Calu3 (cell line): ENCODE measurements at regions not wholly inside any gene's neighbourhood (a gene's known extent, or its start where the extent isn't known, plus 50 kb on each side); places are given as distances from the start of the nearest gene placed in this dataset.

Source experiments
- BruUV-seq: library from RNA; stranded (reverse); fragments of 400-500 nt; replicated peaks from 2 replicates; lab custom pipeline; 2021; lab: Mats Ljungman, UMichigan
- CTCF ChIA-PET: fragments of 300-600 bp; sonication (Branson Sonifier 250); formaldehyde crosslinking; loops from one replicate; lab custom pipeline; 2022; ENCODE audit warnings: antibody characterized with exemption; lab: Charles Lee
- DNase-seq: peaks from one replicate; pipeline ENCODE4 v3.0.0; 2022
- H3K27ac Mint-ChIP-seq: one replicate; pipeline ENCODE4 v1.8.0; 2022; ENCODE audit warnings: mixed read lengths; ENCODE audit not compliant: unreplicated experiment
- H3K27me3 Mint-ChIP-seq: one replicate; pipeline ENCODE4 v1.8.0; 2022; ENCODE audit warnings: mixed read lengths; ENCODE audit not compliant: unreplicated experiment
- H3K36me3 Mint-ChIP-seq: one replicate; pipeline ENCODE4 v1.8.0; 2022; ENCODE audit warnings: mild to moderate bottlenecking, moderate library complexity, mixed read lengths; ENCODE audit not compliant: insufficient read depth, unreplicated experiment
- H3K4me1 Mint-ChIP-seq: one replicate; pipeline ENCODE4 v1.8.0; 2022; ENCODE audit warnings: mild to moderate bottlenecking, low read depth, mixed read lengths; ENCODE audit not compliant: unreplicated experiment
- H3K4me3 Mint-ChIP-seq: one replicate; pipeline ENCODE4 v1.8.0; 2022; ENCODE audit warnings: mild to moderate bottlenecking, low read depth, moderate library complexity, mixed read lengths; ENCODE audit not compliant: unreplicated experiment
- H3K9me3 Mint-ChIP-seq: one replicate; pipeline ENCODE4 v1.8.0; 2022; ENCODE audit warnings: low read depth, mixed read lengths; ENCODE audit not compliant: unreplicated experiment
- CTCF ChIP-seq: fragments of 200-600 bp; IDR thresholded peaks from one replicate; pipeline ENCODE4 v1.8.0; 2022; ENCODE audit warnings: antibody characterized with exemption; ENCODE audit not compliant: unreplicated experiment
- intact Hi-C: fragments of 100-400 bp; cut with micrococcal nuclease; formaldehyde crosslinking; loops from one replicate; pipeline ENCODE4 v1.10.0; 2022; ENCODE audit not compliant: unreplicated experiment

GRCh38 chr5:123279136-123279535, 144.1 kb downstream of the CEP120 start:
- H3K27me3 Mint-ChIP-seq: peaks cover 2% of the 10 kb centered on the region
- CTCF ChIA-PET: no interaction called here
- no peaks in the 10 kb centered on the region for H3K4me1 Mint-ChIP-seq
- no peaks in the 10 kb centered on the region for H3K9me3 Mint-ChIP-seq
- DNase-seq: no peak
- H3K36me3 Mint-ChIP-seq: no peaks in the 10 kb centered on the region
- H3K4me3 Mint-ChIP-seq: no peak overlapping the region
- BruUV-seq: no TSS peak
- intact Hi-C loops: no loop called here
- no peak for TF ChIP-seq CTCF
- H3K27ac Mint-ChIP-seq: no peak overlapping the region

DNA sequence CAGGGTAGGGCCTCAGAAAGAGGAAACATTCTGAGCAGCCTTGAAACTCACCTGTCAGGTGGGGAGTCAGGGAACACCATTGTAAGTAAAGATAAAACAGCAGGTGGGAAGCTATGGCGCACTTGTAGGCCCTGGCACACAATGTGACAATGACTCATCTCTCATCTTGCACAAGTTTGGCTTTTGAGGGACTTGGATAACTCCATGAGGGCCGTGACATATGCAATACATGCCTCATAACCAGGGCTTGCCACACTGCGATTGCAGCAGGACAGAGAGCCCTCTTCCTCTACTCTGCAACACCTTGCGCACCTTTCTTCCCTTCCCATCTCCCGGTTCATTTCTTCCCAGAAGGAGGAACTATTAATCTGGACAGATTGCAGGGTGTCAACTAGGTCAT, 144.9 kb downstream of the CEP120 start:
- Mint-ChIP-seq H3K9me3 (no peaks in the 10 kb centered on the region), H3K36me3 (no peaks in the 10 kb centered on the region), H3K4me3 (no peak overlapping the region), H3K4me1 (no peaks in the 10 kb centered on the region), H3K27me3 (no peaks in the 10 kb centered on the region), H3K27ac (no peak overlapping the region)
- BruUV-seq: no TSS peak
- TF ChIP-seq CTCF: no peak
- intact Hi-C loops: no loop called here
- no peak for DNase-seq
- CTCF ChIA-PET: no interaction called here

- no peaks in the 10 kb centered on the region for H3K9me3 Mint-ChIP-seq
- H3K27me3 Mint-ChIP-seq: no peaks in the 10 kb centered on the region
- H3K27ac Mint-ChIP-seq: no peak overlapping the region
- DNase-seq: no peak
- no peak overlapping the region for H3K4me3 Mint-ChIP-seq
- H3K36me3 Mint-ChIP-seq: no peaks in the 10 kb centered on the region
- intact Hi-C loops: no loop called here
- CTCF ChIA-PET: no interaction called here
- BruUV-seq: no TSS peak
- H3K4me1 Mint-ChIP-seq: no peaks in the 10 kb centered on the region
- TF ChIP-seq CTCF: no peak
These were observed 149.2 kb downstream of the CEP120 start for GRCh38 chr5:123273984-123274383.

DNA sequence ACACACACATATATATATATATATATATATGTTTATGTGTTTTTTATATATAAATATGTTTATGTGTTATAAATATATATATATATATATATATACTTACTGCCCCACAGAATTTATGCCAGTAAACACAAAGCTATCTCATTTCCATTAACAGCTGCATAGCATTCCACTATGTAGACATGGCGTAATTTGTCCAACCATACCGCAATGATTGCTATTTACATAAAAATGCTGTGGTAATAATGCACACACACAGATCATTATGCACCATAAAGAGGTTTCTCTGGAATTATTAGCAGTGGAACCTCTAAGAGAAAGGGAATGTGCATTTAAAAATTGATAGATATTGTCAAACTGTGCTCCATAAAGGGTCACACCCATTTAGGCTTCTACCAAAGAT, 150.1 kb downstream of the CEP120 start:
- H3K4me3 Mint-ChIP-seq: no peak overlapping the region

More for the DNA sequence above, 150.1 kb downstream of the CEP120 start:
- CTCF ChIA-PET: no interaction called here
- intact Hi-C loops: no loop called here
- no peaks in the 10 kb centered on the region for H3K9me3 Mint-ChIP-seq
- H3K27me3 Mint-ChIP-seq: no peaks in the 10 kb centered on the region
- H3K4me1 Mint-ChIP-seq: no peaks in the 10 kb centered on the region
- BruUV-seq: no TSS peak
- no peaks in the 10 kb centered on the region for H3K36me3 Mint-ChIP-seq
- no peak overlapping the region for H3K27ac Mint-ChIP-seq
- no peak for DNase-seq
- TF ChIP-seq CTCF: no peak
